ENCODE measurements at regions not wholly inside any gene's neighbourhood (a gene's known extent, or its start where the extent isn't known, plus 50 kb on each side); places are given as distances from the start of the nearest gene placed in this dataset.
"Not testable (repeated sequence)": the region's sequence is repeated elsewhere in the genome, so short reads cannot be mapped to it uniquely, and the experiment has no call there.

DNA sequence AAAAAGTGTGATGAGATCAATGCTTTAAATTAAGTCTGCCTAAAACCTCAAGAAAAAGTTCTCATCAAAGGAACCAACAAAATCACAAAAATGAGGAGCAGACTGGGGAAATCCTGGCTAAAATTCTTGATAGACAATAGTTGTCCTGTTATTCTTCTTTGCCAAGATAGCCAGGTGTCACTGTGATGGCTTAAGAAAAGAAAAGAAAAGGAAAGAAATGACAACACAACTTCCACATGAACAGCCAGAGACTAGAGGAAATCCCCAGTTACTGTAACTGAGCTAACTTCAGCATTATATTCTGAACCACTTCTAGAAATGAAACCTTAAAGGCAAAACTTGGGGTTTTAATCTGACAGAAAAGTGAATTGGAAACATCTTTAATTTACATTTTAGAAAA is 129.6 kb downstream of the CD24 start:
- DNase-seq: no peak

DNA sequence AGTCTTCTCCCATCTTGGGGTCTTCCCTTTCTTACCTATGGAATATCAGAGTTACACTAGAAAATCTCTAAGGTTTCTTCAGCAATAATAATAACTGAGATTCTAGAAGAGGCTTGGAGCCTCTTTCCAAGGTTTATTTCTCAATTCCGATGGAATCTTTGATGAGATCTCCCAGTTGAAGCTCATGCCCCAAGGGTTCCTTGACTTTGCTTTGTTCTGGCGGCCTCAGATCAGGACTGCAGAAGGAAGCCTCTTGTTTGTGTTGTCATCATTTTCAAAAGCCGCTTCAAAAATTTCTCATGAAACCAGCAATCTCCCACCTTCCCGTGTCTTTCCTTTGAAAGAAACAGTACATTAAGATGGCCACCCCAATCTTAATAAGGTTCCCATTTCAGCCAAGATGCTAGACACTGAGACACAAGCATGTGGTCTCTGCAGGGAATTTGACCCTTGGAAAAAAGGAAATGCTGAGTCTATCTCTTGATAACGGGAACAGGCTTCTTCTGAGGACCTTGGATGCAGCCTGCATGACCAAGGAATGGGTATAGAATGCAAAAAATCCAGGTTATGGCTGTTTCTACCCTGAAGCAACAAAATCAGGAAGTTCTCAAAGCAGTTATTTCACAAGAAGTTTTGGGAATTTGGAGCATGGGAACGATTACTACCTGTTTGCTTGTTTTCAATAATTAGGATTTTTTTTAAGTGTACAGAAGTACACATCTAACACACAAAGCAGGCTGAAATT is 141.6 kb downstream of the CD24 start:
- no peak for DNase-seq

DNA sequence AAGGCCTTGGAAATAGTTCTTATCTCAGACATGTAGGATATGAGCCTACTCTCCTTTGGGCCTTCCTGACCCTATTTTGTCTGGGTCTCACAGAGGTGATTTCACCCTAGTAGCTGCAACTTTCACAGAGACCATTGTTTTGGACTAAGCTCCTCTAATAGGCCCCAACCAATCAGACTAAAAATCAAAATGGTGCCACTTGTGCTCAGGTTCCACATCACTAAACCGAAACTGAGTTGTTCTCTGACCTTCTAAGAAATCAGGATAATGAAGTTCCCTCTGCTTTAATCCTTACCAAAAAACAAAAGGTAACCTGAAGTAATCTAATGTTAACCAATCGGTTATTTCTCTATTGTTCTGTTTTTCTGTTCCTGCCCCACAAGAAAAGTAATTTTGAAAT is 143.6 kb downstream of the CD24 start:
- DNase-seq: no peak

DNA sequence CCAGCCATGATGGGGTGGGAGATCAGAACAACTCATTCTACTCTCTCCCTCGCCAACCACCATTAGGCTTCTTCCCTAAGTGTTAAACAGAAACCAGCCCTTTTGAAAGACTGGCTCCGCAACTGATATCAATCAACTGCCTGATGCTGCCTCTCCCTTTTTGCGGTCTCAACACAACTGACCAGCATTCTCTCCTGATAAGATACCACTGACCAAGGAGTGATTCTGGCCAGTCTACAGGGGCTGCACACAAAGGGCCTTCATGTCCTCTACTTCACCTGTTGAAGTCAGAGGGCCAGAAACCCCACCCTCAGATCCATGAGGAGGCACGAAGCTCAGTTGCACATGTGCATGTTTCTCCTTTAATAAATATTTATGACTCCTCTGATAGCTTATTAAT is 145.1 kb downstream of the CD24 start:
- no peak for DNase-seq

DNA sequence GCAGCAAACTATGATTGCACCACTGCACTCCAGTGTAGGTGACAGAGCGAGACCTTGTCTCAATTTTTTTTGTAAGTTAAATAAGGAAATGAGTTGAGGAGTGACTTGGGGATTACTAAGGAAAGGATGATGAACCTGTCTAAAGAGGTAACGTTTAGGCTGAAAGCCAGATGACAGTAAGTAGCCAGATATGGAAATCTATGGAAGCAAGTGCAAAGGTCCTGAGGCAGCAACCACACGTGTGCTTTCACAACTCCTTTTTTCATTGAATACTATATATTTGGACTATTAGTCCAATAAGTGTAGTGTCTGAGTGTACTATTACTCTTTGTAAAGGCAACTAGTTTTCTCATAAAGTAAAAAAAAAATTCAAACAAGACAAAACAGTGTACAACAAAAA is 147.4 kb downstream of the CD24 start:
- no peak for DNase-seq

DNA sequence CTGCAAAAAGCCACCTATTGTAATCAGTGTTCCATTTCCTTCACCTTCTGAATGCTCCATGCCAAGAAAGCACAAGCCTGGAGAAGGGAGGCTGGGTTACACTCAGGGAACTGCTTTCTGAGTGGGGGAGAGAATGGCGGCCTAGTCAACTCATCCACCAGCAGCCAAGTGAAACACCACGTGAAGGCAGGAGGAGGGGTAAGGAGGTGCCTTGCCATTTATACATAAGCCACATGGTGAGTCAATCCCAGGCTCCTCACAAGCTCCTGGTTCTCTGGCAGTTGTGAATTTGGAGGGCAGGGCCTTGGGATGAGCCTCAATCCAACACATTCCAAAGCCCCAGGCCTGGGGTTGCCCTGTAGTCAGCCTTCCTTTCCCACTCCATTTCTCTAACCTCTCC is 149.4 kb downstream of the CD24 start:
- no peak for DNase-seq

DNA sequence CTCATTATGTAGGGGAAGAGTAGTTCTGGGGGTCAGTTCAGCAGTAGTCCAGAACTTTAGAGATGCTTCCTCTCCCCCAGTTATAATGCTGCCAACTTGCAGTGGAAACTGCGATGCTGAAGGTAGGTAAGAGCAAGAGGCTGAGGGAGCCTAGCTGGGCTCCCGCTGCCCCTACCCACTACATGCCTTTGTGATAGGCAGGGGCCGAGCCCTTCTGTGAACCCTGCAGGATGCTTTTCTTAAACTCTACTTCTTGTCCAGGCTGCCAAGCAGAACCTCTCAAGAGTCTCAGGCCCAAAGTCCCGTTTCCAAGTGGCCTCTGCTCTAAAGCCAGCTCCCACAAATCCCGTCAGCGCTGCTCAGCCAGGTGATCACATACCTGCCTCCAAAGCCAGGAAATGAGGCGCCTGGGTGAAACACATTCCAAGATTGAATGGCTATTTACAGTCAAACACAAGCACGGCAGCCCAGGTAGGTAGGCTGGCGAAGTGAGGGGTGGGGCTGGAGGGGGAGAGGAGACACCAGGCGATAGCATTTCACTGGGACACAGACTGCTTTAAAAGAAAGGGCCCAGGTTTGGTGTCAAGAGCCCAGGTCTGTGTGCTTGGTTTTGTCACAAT is 150.7 kb downstream of the CD24 start:
- DNase-seq: peak; percentile 89

DNA sequence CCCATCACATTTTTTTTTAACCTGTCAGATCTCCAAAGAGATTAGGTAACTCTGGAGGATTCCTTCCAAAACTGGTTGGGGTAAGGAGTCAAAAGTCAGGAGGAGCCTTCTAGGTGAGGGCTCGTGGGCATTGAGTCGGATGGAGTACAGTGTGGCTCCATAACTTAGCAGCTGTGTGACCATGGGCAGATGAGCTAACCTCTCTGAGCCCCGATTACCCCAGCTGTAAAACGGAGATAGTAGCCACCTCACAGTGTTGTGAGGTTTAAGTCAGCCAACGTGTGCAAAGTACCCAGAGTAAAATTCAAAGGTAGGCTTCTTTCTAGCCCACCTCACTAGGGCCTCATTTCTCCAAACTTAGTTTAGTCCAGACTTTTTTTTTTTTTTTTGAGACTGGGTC is 151.5 kb downstream of the CD24 start:
- DNase-seq: no peak

DNA sequence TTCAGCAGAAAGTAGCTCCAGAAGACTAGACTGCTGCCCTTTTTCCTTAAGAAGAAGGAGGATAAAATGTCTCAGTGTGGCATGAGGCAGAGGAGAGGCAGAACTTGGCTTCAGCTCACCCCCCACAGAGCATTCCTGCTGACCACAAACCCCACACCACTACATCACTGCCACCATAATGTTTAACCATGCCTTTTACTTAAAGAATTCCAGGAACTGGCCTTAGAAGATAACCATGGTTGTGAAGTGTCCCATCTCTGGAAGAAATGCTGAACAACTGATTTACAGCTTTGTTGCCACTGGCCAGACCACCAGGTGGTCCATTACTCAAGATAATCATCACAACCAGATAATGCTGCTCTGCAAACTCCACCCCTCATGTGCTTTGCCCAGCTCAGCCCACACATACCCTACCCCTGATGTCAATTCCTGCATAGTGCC is 154.1 kb downstream of the CD24 start:
- DNase-seq: no peak

DNA sequence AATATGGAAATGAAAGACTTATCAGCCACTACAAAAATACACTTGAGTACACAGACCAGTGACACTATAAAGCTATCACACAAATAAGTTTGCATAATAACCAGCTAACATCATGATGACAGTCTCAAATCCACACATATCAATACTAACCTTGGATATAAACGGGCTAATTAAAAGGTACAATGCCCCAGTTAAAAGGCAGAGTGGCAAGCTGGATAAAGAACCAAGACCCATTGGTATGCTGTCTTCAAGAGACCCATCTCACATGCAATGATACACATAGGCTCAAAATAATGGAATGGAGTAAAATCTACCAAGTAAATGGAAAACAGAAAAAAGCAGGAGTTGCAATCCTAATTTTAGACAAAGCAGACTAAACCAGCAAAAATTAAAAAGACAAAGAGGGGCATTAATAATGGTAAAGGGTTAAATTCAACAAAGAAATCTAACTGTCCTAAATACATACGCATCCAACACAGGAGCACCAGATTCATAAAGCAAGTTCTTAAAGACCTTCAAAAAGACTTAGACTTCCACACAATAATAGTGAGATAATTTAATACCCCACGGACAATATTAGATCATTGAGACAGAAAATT is 163.3 kb downstream of the CD24 start:
- no peak for DNase-seq

DNA sequence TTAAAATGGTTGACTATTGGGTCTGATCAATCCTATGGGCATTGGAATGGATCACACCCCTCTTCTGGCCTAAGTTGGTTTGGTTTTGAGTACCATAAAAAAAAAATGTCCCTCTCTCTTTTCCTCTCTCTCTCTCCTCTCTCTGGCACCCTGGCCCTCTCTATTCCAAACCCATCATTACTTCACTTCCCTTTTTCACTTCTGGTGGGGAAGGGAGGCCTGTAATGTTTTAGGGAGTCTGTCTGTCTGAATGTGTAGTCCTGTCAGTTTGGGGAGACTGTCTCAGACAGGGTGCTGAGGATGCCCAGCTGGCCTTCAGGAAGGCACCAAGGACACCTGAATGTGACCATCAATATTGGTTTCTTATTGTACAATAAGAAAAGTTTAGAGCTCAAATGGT is 165.8 kb downstream of the CD24 start:
- DNase-seq: no peak

DNA sequence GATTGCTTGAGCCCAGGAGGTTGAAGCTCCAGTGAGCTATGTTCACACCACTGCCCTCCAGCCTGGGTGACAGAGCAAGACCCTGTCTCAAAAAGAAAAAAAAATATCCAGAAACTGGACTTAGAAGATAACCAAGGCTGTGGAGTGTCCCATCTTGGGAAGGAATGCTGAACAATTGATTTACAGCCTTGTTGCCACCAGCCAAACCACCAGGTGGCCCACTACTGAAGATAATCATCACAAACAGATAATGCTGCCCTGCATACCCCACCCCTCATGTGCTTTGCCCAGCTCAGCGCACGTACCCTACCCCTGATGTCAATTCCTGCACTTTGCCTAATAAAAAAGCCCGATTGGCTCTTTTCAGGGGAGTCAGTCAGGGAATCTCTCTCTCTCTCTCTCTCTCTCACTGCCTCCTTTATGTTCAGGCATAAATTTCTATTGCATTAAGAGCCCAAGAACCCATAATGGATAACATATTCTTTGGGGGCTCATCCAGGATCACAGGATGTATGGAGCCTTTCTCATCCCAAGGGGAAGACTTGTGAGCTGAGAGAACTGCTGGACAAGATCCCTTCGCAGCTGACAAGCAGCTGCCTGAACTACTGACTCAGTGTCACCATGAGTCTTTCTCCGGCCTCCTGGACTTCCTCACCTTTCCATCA is 166.4 kb downstream of the CD24 start:
- no peak for DNase-seq

DNA sequence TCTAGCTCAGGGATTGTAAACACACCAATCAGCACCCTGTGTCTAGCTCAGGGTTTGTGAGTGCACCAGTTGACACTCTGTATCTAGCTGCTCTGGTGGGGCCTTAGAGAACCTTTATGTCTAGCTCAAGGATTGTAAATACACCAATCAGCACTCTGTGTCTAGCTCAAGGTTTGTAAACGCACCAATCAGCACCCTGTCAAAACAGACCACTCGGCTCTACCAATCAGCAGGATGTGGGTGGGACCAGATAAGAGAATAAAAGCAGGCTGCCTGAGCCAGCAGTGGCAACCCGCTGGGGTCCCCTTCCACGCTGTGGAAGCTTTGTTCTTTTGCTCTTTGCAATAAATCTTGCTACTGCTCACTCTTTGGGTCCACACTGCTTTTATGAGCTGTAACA is 168.3 kb downstream of the CD24 start:
- not testable (repeated sequence) for DNase-seq

DNA sequence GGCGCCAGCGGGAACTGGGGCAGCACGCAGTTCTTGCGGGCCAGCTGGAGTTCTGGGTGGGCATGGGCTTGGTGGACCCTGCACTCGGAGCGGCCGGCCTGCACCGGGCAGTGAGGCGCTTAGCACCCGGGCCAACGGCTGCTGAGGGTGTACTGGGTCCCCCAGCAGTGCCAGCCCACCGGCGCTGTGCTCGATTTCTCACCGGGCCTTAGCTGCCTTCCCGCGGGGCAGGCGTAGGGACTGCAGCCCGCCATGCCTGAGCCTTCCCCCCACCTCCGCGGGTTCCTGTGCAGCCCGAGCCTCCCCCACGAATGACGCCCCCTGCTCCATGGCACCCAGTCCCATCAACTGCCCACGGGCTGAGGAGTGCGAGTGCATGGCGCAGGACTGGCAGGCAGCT is 168.8 kb downstream of the CD24 start:
- DNase-seq: no peak

DNA sequence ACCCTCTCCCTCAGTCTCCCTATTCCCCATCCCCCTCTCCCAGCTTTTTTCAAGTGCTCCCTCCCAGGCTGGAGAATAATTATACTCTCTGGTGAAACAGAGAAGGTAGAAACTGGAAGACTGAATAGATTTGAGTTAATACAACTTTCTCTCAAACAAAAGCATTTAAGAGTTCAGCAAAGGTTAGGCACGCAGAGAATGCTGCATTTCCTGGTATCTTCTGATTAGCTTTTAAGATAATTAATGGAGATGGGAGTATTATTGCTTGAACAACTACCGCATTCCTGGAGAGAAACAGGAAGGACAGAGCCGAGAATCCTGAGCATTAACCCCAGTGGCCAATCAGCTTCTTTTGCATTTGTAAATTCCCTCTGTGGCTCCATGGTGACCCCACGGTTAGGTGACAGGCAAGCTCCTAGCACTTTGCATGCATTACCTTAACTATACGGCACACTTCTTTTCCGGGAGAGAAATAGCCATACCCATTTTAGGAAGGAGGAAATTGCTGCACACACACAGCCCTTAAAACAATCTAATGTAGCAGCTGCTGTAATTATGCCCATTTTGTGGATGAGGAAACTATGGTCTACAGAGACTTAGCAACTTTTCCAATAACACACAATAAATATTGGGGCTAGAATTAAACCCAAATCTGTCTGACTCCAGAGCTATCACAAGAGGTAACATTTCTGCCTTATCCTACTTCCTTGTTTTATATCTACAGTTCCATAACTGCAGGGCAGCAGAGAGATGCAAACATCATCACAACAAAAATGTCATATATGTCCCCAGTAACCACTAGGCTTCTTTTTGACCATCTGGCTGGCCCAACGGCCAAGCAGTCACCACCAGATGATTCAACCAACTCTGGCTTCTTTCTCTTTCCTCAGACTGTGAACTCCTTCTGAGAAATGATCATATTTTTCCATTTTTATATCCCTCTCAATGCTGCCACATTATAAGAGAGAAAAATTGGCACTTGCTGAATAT is 169.9 kb downstream of the CD24 start:
- no peak for DNase-seq

DNA sequence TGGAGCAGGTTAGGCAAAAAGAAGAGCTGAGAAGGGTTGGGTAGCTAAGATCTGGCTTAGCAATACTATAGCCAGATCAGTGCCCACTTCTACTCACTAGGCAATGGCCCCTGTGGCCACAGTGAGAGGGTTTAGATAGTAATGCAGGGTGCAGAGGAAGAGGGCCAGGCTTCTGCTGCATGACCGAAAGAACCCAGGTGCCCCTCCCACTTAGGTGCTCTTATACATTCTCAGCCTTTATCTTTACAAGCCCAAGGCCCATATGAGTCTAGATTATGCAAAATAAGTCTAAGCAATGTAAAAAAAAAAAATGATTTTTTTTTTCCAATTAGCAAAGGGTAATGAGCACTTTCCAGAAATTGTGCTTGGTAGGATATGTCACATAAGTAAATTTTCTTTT is 171.3 kb downstream of the CD24 start:
- no peak for DNase-seq

DNA sequence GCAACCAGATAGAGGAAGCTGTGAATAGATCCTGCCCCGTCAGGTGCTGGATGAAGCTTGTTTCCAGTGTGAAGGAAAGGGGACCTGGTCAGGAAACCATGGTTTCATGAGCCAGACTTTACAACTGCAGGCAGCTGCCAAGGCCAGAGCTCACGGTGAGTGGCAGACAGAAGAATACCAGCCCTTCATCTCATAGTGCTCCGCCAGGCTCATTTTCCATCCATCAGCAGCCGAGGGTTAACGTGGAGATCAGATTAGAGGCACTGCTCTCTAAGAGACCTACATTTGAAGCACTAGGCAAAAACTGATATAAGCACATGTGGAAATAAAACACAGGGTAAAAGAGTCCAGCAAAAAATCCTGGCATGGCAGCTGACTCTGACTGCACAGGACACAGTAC is 172.4 kb downstream of the CD24 start:
- no peak for DNase-seq

DNA sequence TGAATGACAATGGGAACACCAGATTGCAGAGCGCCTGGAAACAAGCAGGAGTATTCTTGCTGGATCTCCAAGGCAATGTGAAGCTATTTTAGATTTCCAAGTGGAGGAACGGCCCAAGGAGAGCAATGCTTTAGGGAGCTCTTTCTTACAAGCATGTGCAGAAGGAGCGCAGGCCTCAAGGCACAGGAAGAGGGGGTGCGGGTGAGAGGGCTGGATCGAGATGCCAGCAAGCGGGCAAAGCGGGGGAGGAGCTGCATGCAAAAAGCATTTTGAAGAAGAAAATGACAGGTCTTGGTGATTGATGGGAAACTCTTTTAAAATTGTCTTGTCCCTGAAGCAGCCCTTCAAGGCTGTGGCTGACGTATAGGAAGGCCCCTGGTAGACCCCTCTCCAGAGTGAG is 171.9 kb downstream of the QRSL1 start:
- no peak for DNase-seq

DNA sequence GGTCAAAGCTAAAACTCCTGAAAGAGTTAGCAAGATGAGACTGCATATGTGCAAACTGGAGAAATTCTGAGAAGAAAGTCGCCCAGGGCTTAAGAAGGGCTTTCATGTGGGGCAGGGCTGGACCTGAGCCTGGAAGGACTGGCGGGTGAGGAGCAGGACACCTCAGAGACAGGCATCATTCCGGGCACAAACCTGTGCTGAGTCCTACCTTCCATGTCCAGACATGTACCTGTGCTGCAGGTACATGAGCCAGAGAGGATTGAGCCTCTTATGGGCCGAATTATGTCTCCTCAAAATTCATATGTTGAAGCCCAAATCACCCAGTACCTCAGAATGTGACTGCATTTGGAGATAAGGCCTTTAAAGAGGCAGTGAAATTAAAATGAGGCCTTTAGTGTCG is 171.0 kb downstream of the QRSL1 start:
- DNase-seq: no peak

DNA sequence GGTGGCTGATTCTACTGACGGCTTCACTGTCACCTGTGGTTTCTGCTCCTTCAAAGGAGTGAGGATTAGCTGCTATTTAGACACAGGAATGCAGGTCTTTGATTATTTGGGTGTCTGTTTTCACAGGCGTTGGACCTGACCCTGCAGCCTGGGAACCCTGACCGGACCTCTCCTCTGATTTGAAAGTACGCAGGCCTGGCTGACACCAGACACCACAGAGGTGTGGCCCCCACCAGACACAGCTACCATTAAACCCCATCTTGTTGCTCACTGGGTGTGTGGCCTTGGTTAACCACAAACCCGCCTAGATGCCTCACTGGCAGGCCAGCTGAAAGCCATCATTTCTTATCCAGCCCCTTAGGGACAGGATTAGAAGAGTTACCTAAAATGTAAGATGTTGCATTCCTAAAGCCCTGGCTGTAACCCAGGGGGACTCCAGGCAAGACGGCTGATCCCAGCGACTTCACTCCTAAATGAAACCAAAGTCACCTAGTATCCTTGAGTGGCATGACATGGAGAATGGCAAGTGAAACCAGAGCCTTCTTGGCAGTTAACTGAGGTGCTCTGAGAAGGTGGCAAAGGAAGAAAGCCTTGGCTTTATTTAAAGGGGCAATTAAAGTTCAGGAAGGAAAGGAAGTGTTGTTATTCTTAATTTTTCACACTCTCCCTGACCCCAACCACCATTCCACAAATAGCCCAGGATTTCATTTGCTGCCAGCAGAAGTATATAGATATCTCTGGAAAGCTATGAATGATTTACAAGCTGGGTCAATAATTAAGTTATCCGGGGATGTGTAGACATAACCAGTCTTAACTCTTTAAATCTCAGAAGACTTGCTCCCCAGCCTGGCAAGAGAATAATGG is 169.9 kb downstream of the QRSL1 start:
- DNase-seq: peak; percentile 50

DNA sequence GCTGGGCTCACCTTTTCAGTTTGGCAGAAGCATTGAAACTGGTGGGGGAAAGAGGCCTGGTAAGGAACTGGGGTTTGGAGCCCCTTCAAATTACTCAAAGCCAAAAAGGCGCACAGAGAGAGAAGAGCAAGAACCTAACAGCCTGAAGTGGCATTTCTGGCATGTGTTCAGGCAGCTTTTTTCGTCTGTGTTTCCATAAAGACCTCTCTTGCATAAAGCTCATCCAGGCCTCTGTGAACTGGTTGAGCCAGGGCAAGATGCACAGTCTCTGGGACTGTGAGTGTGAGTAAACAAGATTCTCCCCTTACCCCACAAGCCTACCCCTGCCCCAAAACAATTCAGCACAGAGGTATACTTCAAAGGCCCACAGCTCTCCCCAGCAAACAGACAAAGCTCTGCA is 167.8 kb downstream of the QRSL1 start:
- no peak for DNase-seq

DNA sequence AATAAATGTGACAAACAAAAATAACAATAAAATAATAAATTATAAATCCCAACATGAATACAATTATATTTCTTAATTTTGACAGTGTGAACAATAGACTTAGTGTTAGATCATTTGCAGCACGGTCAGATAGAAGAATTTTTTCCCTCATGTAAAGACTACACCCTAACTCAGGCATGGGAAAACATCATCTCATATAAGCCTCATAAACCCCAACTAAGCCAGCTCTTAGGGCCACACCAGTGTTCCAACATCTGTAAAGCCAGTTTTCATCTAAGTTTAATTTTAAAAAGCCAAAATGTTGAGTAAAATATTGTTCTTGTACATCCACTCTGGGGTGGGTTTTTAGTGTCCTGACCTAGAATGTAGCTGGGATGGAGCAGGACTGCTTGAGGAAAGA is 167.4 kb downstream of the QRSL1 start:
- DNase-seq: no peak

All from DMS79 (cell line).